ENCODE measurements at regions not wholly inside any gene's neighbourhood (a gene's known extent, or its start where the extent isn't known, plus 50 kb on each side); places are given as distances from the start of the nearest gene placed in this dataset.
"Not testable (repeated sequence)": the region's sequence is repeated elsewhere in the genome, so short reads cannot be mapped to it uniquely, and the experiment has no call there.

DNA sequence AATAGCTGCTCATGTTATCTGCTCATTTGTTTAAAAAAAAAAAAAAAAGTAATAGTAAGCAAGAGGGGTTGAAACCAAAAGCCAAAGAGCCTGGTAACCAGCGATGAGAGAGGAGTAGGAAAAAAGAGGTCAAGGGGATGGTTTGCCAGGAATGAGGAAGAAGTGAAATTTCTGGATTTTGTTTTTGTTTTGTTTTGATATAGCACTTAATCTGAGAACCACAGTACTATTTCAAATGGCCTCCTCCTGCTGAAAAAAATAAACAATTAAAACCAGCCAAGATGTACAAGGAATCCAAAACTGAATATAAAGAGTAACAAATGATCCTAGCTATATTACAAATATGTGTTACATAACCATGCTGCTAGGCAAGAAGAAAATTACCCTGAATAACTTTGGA, 213.1 kb downstream of the FGFR2 start:
- Mint-ChIP-seq H3K4me3 (no peak overlapping the region), H3K27ac (no peak overlapping the region), H3K4me1 (ENCODE audit: low read depth) (no peaks in the 10 kb centered on the region), H3K9me3 (ENCODE audit: low read depth) (peaks cover 4% of the 10 kb centered on the region), H3K27me3 (peaks cover under 1% of the 10 kb centered on the region), H3K36me3 (no peaks in the 10 kb centered on the region)

DNA sequence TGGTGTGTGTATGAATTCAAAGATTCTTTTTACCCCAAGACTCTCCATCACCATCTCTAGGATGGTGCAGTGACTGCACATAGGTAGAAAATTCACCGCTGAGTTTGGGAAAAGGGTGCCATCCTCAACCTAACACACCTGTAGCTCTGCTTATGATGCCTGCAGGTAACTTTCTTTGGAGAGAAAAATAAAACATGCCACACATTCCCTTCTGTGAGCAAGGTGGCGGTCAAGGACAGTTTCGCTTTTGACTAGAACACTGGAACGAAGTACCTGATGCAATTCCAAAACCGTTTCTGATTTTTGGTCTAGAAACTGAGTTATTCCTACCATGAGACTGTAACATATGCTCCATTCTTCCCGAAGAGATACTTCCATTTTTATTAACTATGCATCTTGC, 205.6 kb downstream of the FGFR2 start:
- peaks cover 3% of the 10 kb centered on the region for H3K9me3 Mint-ChIP-seq (ENCODE audit: low read depth)
- H3K4me3 Mint-ChIP-seq: no peak overlapping the region
- H3K27ac Mint-ChIP-seq: no peak overlapping the region
- peaks cover 6% of the 10 kb centered on the region for H3K27me3 Mint-ChIP-seq
- no peaks in the 10 kb centered on the region for H3K4me1 Mint-ChIP-seq (ENCODE audit: low read depth)
- H3K36me3 Mint-ChIP-seq: no peaks in the 10 kb centered on the region

DNA sequence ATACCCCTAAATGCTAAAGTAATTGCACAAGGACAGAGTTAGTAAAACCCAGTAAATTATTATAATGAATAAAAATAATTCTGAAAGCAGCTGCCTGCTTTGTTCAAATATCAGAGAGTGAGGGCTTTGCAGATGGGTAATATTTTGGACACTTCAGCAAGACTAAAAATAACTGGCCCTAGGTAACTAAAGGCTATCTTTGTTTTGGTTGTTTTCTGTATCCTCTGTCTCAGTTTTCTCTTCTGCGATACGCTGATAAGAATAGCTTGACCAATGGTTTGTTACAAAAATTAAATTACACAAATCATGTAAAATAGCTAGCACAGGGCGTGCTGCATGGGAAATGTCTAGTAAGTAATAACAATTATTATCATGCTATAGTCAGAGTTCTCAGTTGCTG, 204.7 kb downstream of the FGFR2 start:
- Mint-ChIP-seq H3K4me3 (no peak overlapping the region), H3K27me3 (peaks cover 6% of the 10 kb centered on the region), H3K9me3 (ENCODE audit: low read depth) (peaks cover 3% of the 10 kb centered on the region), H3K36me3 (no peaks in the 10 kb centered on the region), H3K4me1 (ENCODE audit: low read depth) (no peaks in the 10 kb centered on the region), H3K27ac (no peak overlapping the region)

DNA sequence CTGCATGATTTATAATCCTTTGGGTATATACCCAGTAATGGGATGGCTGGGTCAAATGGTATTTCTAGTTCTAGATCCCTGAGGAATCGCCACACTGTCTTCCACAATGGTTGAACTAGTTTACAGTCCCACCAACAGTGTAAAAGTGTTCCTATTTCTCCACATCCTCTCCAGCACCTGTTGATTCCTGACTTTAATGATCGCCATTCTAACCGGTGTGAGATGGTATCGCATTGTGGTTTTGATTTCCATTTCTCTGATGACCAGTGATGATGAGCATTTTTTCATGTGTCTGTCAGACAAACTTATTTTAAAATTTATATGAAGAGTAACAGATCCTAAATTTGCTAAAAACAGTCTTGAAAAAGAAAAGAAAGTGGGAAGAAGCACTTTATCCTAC, 197.7 kb downstream of the FGFR2 start:
- H3K27me3 Mint-ChIP-seq; H3K4me1 Mint-ChIP-seq (ENCODE audit: low read depth); H3K9me3 Mint-ChIP-seq (ENCODE audit: low read depth); H3K4me3 Mint-ChIP-seq; H3K36me3 Mint-ChIP-seq; H3K27ac Mint-ChIP-seq: not testable (repeated sequence)

DNA sequence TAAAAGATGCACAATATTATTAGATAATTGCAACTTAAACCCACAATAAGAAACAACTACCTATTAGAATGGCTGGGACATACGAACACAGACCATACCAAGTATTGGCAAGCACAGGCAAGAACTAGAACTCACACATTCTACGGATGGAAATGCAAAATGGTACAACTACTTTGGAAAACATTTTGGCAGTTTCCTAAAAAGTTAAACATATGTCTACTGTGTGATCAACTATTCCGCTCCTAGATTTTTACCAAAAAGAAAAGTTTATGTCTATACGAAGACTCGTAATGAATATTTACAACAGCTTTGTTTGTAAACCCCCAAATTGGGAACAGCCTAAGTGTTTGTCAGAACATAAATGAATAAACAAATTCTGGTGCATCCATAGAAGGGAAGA, 194.7 kb downstream of the FGFR2 start:
- H3K9me3 Mint-ChIP-seq (ENCODE audit: low read depth): no peaks in the 10 kb centered on the region
- H3K27ac Mint-ChIP-seq: no peak overlapping the region
- H3K36me3 Mint-ChIP-seq: no peaks in the 10 kb centered on the region
- no peak overlapping the region for H3K4me3 Mint-ChIP-seq
- H3K27me3 Mint-ChIP-seq: no peaks in the 10 kb centered on the region
- H3K4me1 Mint-ChIP-seq (ENCODE audit: low read depth): no peaks in the 10 kb centered on the region

DNA sequence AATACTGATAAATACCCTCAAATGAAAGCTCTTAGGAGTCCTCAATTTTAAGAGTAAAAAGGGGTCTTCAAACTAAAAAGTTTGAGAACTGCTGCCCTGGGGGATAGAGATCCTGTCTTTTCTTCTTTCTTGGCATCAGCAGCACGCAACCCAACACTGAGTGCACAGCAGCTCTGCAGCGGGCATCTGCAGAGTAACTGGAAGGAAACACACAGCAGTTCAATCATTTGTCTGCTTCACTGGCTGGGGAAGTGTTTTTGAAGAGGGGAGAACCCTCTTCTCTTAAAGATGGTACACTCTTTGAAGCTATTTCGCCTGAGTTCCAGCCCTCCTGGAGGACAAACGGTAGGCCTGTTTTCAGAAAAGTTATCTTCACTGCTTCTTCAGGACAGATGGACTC, 193.6 kb downstream of the FGFR2 start:
- Mint-ChIP-seq H3K9me3 (ENCODE audit: low read depth) (no peaks in the 10 kb centered on the region), H3K27me3 (no peaks in the 10 kb centered on the region), H3K4me3 (no peak overlapping the region), H3K27ac (no peak overlapping the region), H3K36me3 (no peaks in the 10 kb centered on the region), H3K4me1 (ENCODE audit: low read depth) (no peaks in the 10 kb centered on the region)

DNA sequence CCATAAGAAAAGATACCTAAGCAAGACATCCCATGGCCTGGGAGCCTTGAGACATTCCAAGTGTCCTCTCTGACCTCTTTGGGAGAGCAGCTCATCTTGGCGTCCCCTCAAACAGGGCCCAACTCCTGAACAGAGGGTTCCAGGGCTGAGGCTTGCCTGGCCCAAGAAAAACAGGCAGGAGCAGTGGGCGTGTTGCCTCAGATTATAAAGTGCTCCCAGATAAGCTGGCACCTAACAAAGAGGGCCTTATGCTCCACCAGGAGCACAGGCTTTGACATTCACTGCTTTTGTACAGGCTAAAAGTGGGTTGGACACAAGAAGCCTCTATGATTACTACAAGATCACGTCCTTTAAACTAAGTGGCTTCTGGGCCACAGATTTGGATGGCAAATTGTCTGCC, 193.1 kb downstream of the FGFR2 start:
- no peaks in the 10 kb centered on the region for H3K9me3 Mint-ChIP-seq (ENCODE audit: low read depth)
- no peak overlapping the region for H3K4me3 Mint-ChIP-seq

DNA sequence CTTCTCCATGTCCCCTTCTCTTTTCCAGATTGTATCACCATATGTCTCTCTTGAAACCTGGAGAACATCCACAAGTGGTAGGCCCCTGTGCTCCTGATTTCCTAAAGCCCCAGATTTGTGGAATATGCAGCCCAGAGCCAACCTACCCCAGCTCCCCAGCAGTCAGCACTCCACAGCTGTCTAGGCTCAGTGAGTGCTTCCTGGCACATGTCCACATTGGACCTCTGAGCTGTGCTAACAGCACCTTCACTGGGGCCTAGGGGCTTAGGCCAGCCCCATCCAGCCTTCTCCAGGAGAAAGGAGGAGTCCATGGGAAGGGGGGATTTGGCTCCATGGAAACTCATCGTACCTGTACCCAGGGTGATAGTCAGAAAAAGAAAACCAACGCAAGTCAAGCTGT, 192.7 kb downstream of the FGFR2 start:
- no peaks in the 10 kb centered on the region for H3K4me1 Mint-ChIP-seq (ENCODE audit: low read depth)
- no peak overlapping the region for H3K27ac Mint-ChIP-seq
- no peaks in the 10 kb centered on the region for H3K27me3 Mint-ChIP-seq
- H3K4me3 Mint-ChIP-seq: no peak overlapping the region
- no peaks in the 10 kb centered on the region for H3K36me3 Mint-ChIP-seq
- H3K9me3 Mint-ChIP-seq (ENCODE audit: low read depth): no peaks in the 10 kb centered on the region

More for the DNA sequence above, 193.1 kb downstream of the FGFR2 start:
- Mint-ChIP-seq H3K36me3 (no peaks in the 10 kb centered on the region), H3K27ac (no peak overlapping the region), H3K27me3 (no peaks in the 10 kb centered on the region), H3K4me1 (ENCODE audit: low read depth) (no peaks in the 10 kb centered on the region)

DNA sequence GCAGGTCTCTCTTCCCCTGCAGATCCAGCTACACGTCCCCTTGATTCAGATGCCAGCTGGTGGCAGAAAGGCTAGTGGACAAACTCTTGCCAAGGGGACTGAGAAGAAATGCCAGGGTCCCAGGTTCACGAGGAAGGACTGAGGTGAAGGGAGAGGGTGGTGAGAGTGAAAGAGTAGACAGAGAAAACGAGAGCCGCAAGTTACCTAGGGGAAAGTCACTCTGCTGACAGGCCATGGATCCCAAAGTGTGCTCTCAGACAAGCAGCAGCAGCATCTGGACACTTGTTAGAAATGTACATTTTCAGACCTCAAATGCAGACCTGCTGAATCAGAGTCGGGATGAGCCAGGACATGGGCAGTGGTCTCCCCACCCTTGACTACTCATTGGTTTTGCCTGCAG, 192.3 kb downstream of the FGFR2 start:
- no peaks in the 10 kb centered on the region for H3K4me1 Mint-ChIP-seq (ENCODE audit: low read depth)
- no peaks in the 10 kb centered on the region for H3K36me3 Mint-ChIP-seq
- no peak overlapping the region for H3K4me3 Mint-ChIP-seq
- H3K9me3 Mint-ChIP-seq (ENCODE audit: low read depth): no peaks in the 10 kb centered on the region
- no peaks in the 10 kb centered on the region for H3K27me3 Mint-ChIP-seq
- no peak overlapping the region for H3K27ac Mint-ChIP-seq

DNA sequence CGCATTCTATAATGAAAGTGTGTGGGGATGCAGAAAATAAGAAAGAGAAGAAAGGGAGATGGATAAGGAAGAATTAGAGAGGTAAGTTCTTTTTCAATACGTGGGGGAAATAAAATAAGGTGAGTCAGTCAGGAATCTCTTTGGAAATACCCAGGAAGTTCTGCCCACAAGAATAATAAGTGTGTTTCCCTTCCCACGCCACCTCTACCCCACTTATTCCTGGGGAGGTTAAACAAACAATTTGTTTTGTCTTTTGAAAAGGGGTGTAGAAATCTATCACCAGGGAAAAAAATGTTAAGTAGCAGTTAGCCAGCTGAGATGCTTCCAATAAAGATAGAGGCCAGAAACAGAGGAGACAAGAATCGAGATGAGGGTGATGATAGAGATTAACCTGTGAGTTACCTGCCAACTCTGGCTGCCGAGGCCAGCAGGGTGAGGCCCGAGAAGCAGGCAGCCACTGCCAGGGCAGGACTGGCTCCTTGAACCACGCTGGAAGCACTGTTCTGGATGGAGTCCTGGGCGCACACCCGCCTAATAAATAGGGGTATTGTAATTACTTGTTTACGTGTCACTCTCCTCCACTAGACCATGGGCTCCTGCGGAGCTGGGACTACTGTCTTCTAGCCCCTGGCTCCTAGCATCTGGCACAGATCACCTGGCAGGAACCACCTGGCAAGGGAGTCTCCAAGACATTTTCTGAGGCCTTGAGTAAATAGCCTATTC, 191.3 kb downstream of the FGFR2 start:
- Mint-ChIP-seq H3K4me3 (no peak overlapping the region), H3K36me3 (no peaks in the 10 kb centered on the region)

DNA sequence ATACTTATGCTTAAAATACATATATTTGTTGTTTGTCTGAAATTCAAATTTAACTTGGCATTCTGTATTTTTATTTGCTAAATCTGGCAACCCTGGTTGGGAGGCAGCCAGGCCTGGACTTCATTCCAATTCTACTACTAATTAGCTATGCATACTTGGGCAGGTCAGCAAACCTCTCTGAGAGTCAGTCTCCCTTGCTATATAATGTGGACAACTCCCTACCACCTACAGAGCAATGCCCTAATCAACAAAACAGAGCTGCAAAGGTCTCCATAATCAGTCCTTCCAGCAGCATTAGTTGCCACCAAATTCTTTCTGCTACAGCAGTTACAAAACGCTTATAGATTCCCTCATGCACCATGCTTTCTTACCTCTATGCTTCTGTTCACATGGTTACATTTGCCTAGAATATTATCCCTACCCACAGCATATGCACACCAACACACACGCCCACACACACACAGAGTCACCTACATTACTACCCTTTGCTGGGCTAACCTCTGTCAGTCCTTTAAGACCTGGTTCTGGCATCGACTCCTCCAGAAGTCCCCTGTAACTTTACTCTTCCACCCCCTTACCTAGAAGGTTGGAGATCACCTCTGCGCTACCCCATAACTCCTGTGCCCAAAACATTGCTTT, 188.7 kb downstream of the FGFR2 start:
- H3K27ac Mint-ChIP-seq: no peak overlapping the region
- H3K4me1 Mint-ChIP-seq (ENCODE audit: low read depth): no peaks in the 10 kb centered on the region
- H3K9me3 Mint-ChIP-seq (ENCODE audit: low read depth): no peaks in the 10 kb centered on the region
- peaks cover 3% of the 10 kb centered on the region for H3K27me3 Mint-ChIP-seq
- no peaks in the 10 kb centered on the region for H3K36me3 Mint-ChIP-seq
- H3K4me3 Mint-ChIP-seq: no peak overlapping the region

More for the DNA sequence above, 191.3 kb downstream of the FGFR2 start:
- no peaks in the 10 kb centered on the region for H3K4me1 Mint-ChIP-seq (ENCODE audit: low read depth)
- no peak overlapping the region for H3K27ac Mint-ChIP-seq
- no peaks in the 10 kb centered on the region for H3K9me3 Mint-ChIP-seq (ENCODE audit: low read depth)
- peaks cover 3% of the 10 kb centered on the region for H3K27me3 Mint-ChIP-seq

DNA sequence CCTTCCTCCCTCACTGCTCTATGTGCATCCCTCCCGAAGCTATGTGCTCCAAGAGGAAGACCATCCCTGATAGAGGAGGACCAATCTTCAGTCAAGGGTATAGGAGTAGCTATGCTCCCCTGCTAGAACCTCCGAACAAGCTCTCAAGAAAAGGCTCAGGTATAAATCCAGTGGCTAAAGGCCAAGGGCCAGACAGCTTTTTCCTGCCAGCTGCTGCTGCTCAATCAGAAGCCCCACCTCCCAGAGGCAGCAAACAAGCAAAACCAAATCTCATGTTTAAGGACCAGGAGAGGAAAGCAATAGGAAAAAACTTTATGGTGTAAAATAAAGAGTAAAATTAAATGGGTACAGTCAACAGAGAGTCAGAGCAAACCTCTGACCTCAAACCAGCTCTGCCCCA, 187.2 kb downstream of the FGFR2 start:
- Mint-ChIP-seq H3K9me3 (ENCODE audit: low read depth) (no peaks in the 10 kb centered on the region), H3K4me3 (no peak overlapping the region), H3K4me1 (ENCODE audit: low read depth) (no peaks in the 10 kb centered on the region), H3K27ac (no peak overlapping the region), H3K36me3 (no peaks in the 10 kb centered on the region), H3K27me3 (peaks cover 3% of the 10 kb centered on the region)

DNA sequence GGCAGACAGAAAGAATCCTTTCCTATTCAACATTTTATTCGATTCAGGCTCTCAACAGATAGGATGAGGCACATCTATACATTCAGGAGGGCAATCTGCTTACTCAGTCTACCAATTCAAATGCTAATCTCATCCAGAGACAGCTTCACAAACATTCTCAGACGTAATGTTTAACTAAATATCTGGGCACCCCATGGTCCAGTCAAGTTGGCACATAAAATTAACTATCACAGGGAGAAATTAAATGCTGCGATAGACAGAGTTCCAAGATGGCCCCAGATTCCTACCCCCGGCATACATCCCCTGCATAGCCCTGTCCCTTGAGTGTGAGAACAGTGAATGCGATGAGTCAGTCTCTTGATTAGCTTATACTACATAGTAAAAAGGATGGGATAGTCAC, 184.3 kb downstream of the FGFR2 start:
- Mint-ChIP-seq H3K27me3 (peaks cover 3% of the 10 kb centered on the region), H3K36me3 (no peaks in the 10 kb centered on the region), H3K4me1 (ENCODE audit: low read depth) (no peaks in the 10 kb centered on the region), H3K4me3 (no peak overlapping the region), H3K27ac (no peak overlapping the region), H3K9me3 (ENCODE audit: low read depth) (no peaks in the 10 kb centered on the region)

DNA sequence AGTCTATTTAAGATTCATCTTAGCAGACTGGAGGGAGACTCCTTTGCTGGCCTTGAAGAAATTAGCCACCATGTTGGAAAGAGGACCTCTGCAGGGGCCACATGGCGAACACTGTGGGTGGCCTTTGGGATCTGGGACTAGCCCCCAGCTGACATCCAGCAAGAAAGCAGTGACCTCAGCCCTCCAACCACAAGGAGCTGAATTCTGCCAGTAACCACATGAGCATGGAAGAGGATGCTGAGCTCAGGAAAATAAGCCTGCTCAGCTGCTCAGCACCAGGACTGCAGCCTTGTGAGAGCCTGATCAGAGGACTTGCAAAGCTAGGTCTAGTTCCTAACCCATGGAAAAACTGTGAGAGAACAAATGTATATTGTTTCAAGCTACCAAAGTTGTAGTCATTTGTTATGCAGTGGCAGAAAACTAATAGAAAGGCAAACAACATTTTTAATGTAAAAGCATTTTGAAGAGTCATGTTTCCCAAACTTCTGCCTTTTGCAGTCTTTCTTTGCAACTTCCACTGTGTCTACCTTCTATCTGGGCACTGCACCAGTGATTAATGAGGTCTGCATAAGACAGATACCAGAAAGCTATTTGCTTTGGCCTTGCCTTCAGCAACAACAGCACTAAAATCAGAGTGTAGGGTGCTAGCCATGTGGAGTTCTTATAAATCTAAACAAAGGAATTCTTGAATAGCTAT, 183.7 kb downstream of the FGFR2 start:
- Mint-ChIP-seq H3K9me3 (ENCODE audit: low read depth) (no peaks in the 10 kb centered on the region), H3K4me1 (ENCODE audit: low read depth) (no peaks in the 10 kb centered on the region), H3K27me3 (peaks cover 3% of the 10 kb centered on the region)

DNA sequence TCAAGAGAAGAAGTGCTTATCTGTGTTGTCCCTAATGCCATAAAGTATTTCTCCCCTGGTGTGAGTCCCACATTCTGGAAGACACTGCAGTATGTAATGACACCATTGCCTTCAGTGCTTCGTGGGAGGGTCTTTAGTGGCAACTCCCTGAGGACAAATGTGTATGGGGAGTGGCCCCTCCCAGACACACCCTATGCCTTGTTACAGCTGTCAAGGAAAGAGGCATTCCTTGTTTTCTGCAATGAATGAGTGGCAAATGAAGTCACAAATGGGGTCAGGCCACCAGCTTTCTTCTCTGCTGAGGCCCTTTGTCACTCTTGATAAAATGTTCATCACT, 183.2 kb downstream of the FGFR2 start:
- no peaks in the 10 kb centered on the region for H3K36me3 Mint-ChIP-seq
- no peaks in the 10 kb centered on the region for H3K9me3 Mint-ChIP-seq (ENCODE audit: low read depth)
- no peak overlapping the region for H3K27ac Mint-ChIP-seq
- peaks cover 3% of the 10 kb centered on the region for H3K27me3 Mint-ChIP-seq
- no peaks in the 10 kb centered on the region for H3K4me1 Mint-ChIP-seq (ENCODE audit: low read depth)
- H3K4me3 Mint-ChIP-seq: no peak overlapping the region

More for the DNA sequence above, 183.7 kb downstream of the FGFR2 start:
- H3K4me3 Mint-ChIP-seq: no peak overlapping the region
- no peaks in the 10 kb centered on the region for H3K36me3 Mint-ChIP-seq
- no peak overlapping the region for H3K27ac Mint-ChIP-seq
